ENCODE measurements at regions not wholly inside any gene's neighbourhood (a gene's known extent, or its start where the extent isn't known, plus 50 kb on each side); places are given as distances from the start of the nearest gene placed in this dataset.

DNA sequence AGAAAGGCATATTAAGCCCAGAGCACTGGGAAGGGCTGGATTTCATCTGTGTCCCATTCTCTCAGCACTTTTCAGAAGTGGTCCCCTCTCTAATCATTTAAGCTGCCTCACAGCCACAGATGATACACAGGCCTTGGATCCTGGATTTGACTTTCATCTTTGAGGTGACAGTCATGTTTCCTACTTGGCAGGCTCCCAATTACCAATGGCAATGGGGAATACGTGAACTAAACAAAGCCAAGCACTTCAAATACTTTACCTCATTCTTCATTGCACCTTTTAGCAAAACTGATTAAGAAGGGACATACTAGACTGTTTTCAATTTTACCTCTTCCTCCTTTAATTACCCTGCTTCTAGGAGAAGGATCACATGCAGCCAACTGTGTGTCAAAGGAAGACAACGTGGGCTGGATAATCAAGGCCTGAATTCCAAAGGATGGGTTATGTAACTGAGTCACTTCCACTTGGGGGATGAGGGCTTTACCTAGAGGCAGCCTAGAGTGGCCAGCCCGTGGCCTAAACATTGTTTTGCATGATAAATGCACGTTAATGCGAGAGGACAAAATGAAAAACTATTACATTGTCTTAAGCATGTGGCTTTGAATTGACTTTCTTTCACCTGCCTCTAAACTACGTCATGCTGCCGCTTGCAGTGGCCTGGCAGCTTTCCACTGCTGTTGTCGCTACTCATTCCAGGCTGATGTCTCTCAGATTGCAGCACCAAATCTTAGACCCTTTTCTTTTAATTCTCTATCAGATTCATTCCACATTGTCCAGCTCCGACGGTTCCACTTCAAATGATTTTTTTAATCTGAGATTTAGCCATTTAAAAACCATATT, 95.0 kb downstream of the KCTD12 start:
- no peaks in the 10 kb centered on the region for H3K27me3 ChIP-seq
- no peak overlapping the region for H3K4me3 ChIP-seq
- H3K27ac ChIP-seq (replicated peaks in 1 of 4) = peak overlapping the region in 1 of 4 donors; percentile 24
- no peaks in the 10 kb centered on the region for H3K9me3 ChIP-seq
- 64% methylated on average over 10 of the region's 10 CpGs for WGBS
- H3K4me1 ChIP-seq = peaks cover 10 to 26% (median 18%) of the 10 kb centered on the region in 4 donors
- no peak for DNase-seq (ENCODE audit: extremely low spot score)
- H3K36me3 ChIP-seq = no peaks in the 10 kb centered on the region
- TF ChIP-seq, protein P1, sequence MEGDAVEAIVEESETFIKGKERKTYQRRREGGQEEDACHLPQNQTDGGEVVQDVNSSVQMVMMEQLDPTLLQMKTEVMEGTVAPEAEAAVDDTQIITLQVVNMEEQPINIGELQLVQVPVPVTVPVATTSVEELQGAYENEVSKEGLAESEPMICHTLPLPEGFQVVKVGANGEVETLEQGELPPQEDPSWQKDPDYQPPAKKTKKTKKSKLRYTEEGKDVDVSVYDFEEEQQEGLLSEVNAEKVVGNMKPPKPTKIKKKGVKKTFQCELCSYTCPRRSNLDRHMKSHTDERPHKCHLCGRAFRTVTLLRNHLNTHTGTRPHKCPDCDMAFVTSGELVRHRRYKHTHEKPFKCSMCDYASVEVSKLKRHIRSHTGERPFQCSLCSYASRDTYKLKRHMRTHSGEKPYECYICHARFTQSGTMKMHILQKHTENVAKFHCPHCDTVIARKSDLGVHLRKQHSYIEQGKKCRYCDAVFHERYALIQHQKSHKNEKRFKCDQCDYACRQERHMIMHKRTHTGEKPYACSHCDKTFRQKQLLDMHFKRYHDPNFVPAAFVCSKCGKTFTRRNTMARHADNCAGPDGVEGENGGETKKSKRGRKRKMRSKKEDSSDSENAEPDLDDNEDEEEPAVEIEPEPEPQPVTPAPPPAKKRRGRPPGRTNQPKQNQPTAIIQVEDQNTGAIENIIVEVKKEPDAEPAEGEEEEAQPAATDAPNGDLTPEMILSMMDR (IDR thresholded peaks at IDR 0.05) = no peak
- no peak for TF ChIP-seq POLR2AphosphoS5 (IDR thresholded peaks at IDR 0.05)
- no peak for TF ChIP-seq EP300 (IDR thresholded peaks at IDR 0.05)
- TF ChIP-seq POLR2A (IDR thresholded peaks at IDR 0.05; ENCODE audit: low read depth) = no peak
- intact Hi-C loops (cut with DNase I) = no loop called here

DNA sequence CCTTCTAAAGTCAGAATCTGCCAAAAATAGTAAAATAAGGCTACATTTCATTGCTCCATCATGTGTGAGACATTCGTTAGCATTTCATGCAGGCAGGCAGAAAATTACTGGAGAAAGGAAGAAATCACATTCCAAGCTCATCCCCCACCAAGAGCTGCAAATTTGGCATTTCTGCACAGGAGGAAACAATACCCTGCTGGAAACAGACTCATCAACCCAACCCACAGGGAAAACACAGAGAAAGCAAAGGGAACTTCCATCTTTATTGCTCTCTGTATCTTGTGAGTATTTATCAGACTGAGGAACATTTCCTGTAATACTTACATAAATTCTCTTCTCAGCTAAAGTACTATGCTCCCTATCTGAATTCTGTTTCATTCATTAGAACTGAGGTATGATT, 95.7 kb downstream of the KCTD12 start:
- Histone ChIP-seq H3K4me3 (no peak overlapping the region), H3K36me3 (no peaks in the 10 kb centered on the region), H3K9me3 (no peaks in the 10 kb centered on the region), H3K27me3 (no peaks in the 10 kb centered on the region), H3K4me1 (peaks cover 10 to 26% (median 18%) of the 10 kb centered on the region in 4 donors), H3K27ac (replicated peaks in 1 of 4) (no peak overlapping the region)
- intact Hi-C loops (cut with DNase I) = no loop called here
- TF ChIP-seq, protein P1 (IDR thresholded peaks at IDR 0.05) = no peak
- TF ChIP-seq POLR2AphosphoS5 (IDR thresholded peaks at IDR 0.05) (no peak), POLR2A (IDR thresholded peaks at IDR 0.05; ENCODE audit: low read depth) (no peak), EP300 (IDR thresholded peaks at IDR 0.05) (no peak)
- 81% methylated on average over 1 of the region's 1 CpG for WGBS
- no peak for DNase-seq (ENCODE audit: extremely low spot score)

DNA sequence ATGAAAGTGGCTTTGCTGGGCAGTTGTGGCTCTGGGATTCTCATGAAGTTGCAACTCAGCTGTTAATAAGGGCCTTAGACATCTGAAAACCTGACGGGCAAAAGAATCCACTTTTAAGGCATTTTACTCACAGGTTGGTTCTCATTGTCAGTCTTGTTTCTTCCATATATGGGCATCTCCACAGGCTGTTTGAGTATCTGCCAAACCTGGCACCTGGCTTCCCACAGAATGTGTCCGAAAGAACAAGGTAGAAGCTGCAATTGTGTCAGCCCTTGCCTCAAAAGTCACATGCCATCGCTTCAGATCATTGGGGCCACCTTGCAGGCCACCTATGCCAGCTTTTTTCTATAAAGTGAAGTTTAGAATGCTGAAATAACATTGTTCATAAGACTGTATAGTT, 102.4 kb downstream of the KCTD12 start:
- H3K27me3 ChIP-seq = no peaks in the 10 kb centered on the region
- intact Hi-C loops (cut with DNase I) = no loop called here
- no peaks in the 10 kb centered on the region for H3K36me3 ChIP-seq
- DNase-seq (ENCODE audit: extremely low spot score) = no peak
- H3K27ac ChIP-seq (replicated peaks in 1 of 4) = no peak overlapping the region
- H3K9me3 ChIP-seq = no peaks in the 10 kb centered on the region
- no peak overlapping the region for H3K4me3 ChIP-seq
- peaks cover 0 to 16% (median 5%) of the 10 kb centered on the region in 4 donors for H3K4me1 ChIP-seq
- 95% methylated on average over 3 of the region's 3 CpGs for WGBS
- TF ChIP-seq, protein P1 (IDR thresholded peaks at IDR 0.05) = no peak
- TF ChIP-seq POLR2AphosphoS5 (IDR thresholded peaks at IDR 0.05) (no peak), POLR2A (IDR thresholded peaks at IDR 0.05; ENCODE audit: low read depth) (no peak), EP300 (IDR thresholded peaks at IDR 0.05) (no peak)

DNA sequence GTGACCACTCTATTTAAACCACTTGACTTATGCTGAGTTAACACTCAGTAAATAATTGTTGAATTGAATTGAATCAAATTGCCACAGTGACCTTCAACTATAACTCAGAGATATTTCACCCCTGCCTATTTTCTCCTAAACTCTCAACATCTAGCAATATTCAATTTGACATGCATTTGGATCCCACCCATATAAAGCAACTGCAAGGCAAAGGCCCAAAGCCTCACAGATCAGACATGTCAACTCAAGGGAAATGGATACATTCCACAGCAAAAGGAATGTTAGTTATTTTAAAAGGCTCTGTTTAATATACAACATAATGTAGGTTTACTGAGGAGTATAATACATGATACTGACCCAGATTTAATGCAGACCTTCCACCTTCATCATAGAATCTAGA, 107.4 kb downstream of the KCTD12 start:
- intact Hi-C loops (cut with DNase I) = no loop called here
- H3K9me3 ChIP-seq = no peaks in the 10 kb centered on the region
- no peaks in the 10 kb centered on the region for H3K27me3 ChIP-seq
- no peaks in the 10 kb centered on the region for H3K36me3 ChIP-seq
- no peak for DNase-seq (ENCODE audit: extremely low spot score)
- TF ChIP-seq POLR2AphosphoS5 (IDR thresholded peaks at IDR 0.05) (no peak), POLR2A (IDR thresholded peaks at IDR 0.05; ENCODE audit: low read depth) (no peak), EP300 (IDR thresholded peaks at IDR 0.05) (no peak)
- TF ChIP-seq, protein P1 (IDR thresholded peaks at IDR 0.05) = no peak
- peaks cover 0 to 21% (median 5%) of the 10 kb centered on the region in 4 donors for H3K4me1 ChIP-seq
- no peak overlapping the region for H3K27ac ChIP-seq (replicated peaks in 1 of 4)
- H3K4me3 ChIP-seq = no peak overlapping the region
